ENCODE measurements at regions not wholly inside any gene's neighbourhood (a gene's known extent, or its start where the extent isn't known, plus 50 kb on each side); places are given as distances from the start of the nearest gene placed in this dataset.

GRCh38 chr10:107398115-107398514 is 233.6 kb upstream of the SORCS1 start:
- no peak for TF ChIP-seq CTCF (conservative IDR thresholded peaks at IDR 0.05)
- no peaks in the 10 kb centered on the region for H3K79me1 ChIP-seq (ENCODE audit: insufficient read depth, low read depth, low read length, poor library complexity, severe bottlenecking)
- no peak overlapping the region for H3K18ac ChIP-seq (ENCODE audit: insufficient read length, low read depth, low read length)
- H3K4me2 ChIP-seq (ENCODE audit: insufficient read depth, insufficient read length, low read length), result no peak overlapping the region
- H3K9me3 ChIP-seq (ENCODE audit: control insufficient read depth, low read depth, low read length), result no peaks in the 10 kb centered on the region
- Mint-ChIP-seq H3K27me3 (ENCODE audit: low read depth) (no peaks in the 10 kb centered on the region), H3K27ac (no peak overlapping the region), H3K36me3 (ENCODE audit: insufficient read depth in 1 of 3, low read depth in 3 of 3) (no peaks in the 10 kb centered on the region; a peak in 1 of 7 replicates), H3K9me3 (peaks cover 0 to 3% of the 10 kb centered on the region in 2 experiments; a peak in 3 of 5 replicates), H3K4me1 (peaks cover 0 to 4% of the 10 kb centered on the region in 2 experiments; a peak in 2 of 4 replicates), H3K4me3 (no peak overlapping the region)
- H4K91ac ChIP-seq (ENCODE audit: insufficient read length, low read depth, low read length), result no peak overlapping the region
- H3K23me2 ChIP-seq (ENCODE audit: insufficient read length, low read depth, low read length, poor library complexity, severe bottlenecking), result no peaks in the 10 kb centered on the region
- no peak overlapping the region for H3K23ac ChIP-seq (ENCODE audit: insufficient read length, low read depth, low read length)
- H3K56ac ChIP-seq (ENCODE audit: insufficient read length, low read depth, low read length), result no peak overlapping the region
- no peaks in the 10 kb centered on the region for H4K20me1 ChIP-seq (ENCODE audit: control insufficient read depth, insufficient read depth, insufficient read length)
- H3K27ac ChIP-seq (ENCODE audit: insufficient read length, low read depth, low read length), result no peak overlapping the region
- no peak overlapping the region for H4K8ac ChIP-seq (replicated peaks; ENCODE audit: insufficient read length, low read depth, low read length)
- H2BK120ac ChIP-seq (ENCODE audit: low read depth, low read length, poor library complexity, severe bottlenecking), result no peak overlapping the region
- no peak for DNase-seq
- no peak overlapping the region for H2BK20ac ChIP-seq (ENCODE audit: low read depth, low read length, poor library complexity, severe bottlenecking)
- no peaks in the 10 kb centered on the region for H3K27me3 ChIP-seq (ENCODE audit: insufficient read depth, low read length)
- H3K79me2 ChIP-seq (ENCODE audit: insufficient read depth, low read length), result 0 out of 2 replicates have a peak, but pooled peaks cover 2% of the 10 kb centered on the region
- H3T11ph ChIP-seq (ENCODE audit: low read length), result no peak overlapping the region
- no peak overlapping the region for H3K9ac ChIP-seq (ENCODE audit: extremely low read depth, insufficient read length, low read length)
- no peak overlapping the region for H3K14ac ChIP-seq (ENCODE audit: insufficient read depth, low read length)
- H4K5ac ChIP-seq (ENCODE audit: insufficient read length, low read depth, low read length), result no peak overlapping the region
- no peaks in the 10 kb centered on the region for H3K4me1 ChIP-seq (ENCODE audit: insufficient read depth, low read length)
- no peak overlapping the region for H2AFZ ChIP-seq (ENCODE audit: low read length)
- H2BK12ac ChIP-seq (ENCODE audit: insufficient read length, low read depth, low read length), result no peak overlapping the region
- no peak overlapping the region for H2BK5ac ChIP-seq (ENCODE audit: insufficient read length, low read length)
- no peak overlapping the region for H2AK5ac ChIP-seq (ENCODE audit: insufficient read length, low read length)
- H2BK15ac ChIP-seq (ENCODE audit: low read depth, low read length), result no peak overlapping the region
- H3K4ac ChIP-seq (ENCODE audit: low read depth, low read length), result no peak overlapping the region

Data from H9 (cell line).